ENCODE measurements at regions not wholly inside any gene's neighbourhood (a gene's known extent, or its start where the extent isn't known, plus 50 kb on each side); places are given as distances from the start of the nearest gene placed in this dataset.
"Not testable (repeated sequence)": the region's sequence is repeated elsewhere in the genome, so short reads cannot be mapped to it uniquely, and the experiment has no call there.

- H3K36me3 Mint-ChIP-seq (ENCODE audit: low read depth) = no peaks in the 10 kb centered on the region
- intact Hi-C loops (cut with micrococcal nuclease) = no loop called here
- peaks cover 42% of the 10 kb centered on the region for H3K9me3 Mint-ChIP-seq
- no peak overlapping the region for H3K27ac Mint-ChIP-seq
- no peaks in the 10 kb centered on the region for H3K4me1 Mint-ChIP-seq (ENCODE audit: low read depth)
- no peak overlapping the region for H3K4me3 Mint-ChIP-seq
- H3K27me3 Mint-ChIP-seq = no peaks in the 10 kb centered on the region
These were observed 442.1 kb upstream of the EYS start for GRCh38 chr6:66149132-66149531.

DNA sequence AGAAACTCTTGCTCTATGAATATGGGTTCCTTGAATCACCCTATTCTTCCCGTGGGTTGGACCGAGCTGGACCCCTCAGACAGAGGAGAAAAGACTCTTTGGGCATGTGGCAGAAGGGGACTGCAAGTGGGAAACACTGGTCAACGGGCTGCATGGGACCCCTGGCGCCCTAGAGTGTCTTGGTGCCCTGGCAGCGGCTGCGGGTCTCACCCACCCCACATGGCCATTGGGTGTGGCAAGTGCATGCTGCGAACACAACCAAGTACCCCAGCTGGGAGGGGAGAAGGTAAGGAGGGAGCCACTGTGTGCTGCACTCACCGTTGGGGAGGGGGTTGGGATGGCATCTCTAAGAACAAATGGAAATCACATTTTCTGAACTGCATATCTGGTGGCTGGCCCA, 438.8 kb upstream of the EYS start:
- no peak overlapping the region for H3K4me3 Mint-ChIP-seq
- no peaks in the 10 kb centered on the region for H3K27me3 Mint-ChIP-seq
- H3K27ac Mint-ChIP-seq = no peak overlapping the region
- H3K4me1 Mint-ChIP-seq (ENCODE audit: low read depth) = no peaks in the 10 kb centered on the region
- intact Hi-C loops (cut with micrococcal nuclease) = no loop called here
- peaks cover 33% of the 10 kb centered on the region for H3K9me3 Mint-ChIP-seq
- H3K36me3 Mint-ChIP-seq (ENCODE audit: low read depth) = no peaks in the 10 kb centered on the region

DNA sequence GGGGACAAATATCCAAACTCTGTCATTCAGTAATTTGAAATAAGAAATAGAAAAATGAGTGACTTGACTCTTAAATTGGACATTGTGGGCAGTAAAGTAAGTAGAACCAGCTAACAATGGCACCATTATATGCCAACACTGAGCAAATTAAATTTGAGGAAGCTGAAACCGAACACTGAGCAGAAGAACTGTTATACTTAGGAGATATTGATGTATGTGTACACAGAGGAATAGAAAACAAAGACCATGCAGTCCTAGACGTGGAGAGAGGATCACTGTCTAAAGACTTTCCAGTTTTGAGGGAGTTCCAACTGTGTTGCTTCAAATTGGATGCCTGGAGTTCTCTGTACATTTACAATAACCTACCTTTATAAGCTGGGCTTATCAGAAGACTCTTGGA, 427.0 kb upstream of the EYS start:
- no peaks in the 10 kb centered on the region for H3K4me1 Mint-ChIP-seq (ENCODE audit: low read depth)
- H3K27me3 Mint-ChIP-seq = no peaks in the 10 kb centered on the region
- H3K27ac Mint-ChIP-seq = no peak overlapping the region
- peaks cover 39% of the 10 kb centered on the region for H3K9me3 Mint-ChIP-seq
- H3K36me3 Mint-ChIP-seq (ENCODE audit: low read depth) = no peaks in the 10 kb centered on the region
- H3K4me3 Mint-ChIP-seq = no peak overlapping the region
- intact Hi-C loops (cut with micrococcal nuclease) = no loop called here

GRCh38 chr6:66128656-66129055, 421.6 kb upstream of the EYS start:
- no peak overlapping the region for H3K27ac Mint-ChIP-seq
- no peaks in the 10 kb centered on the region for H3K4me1 Mint-ChIP-seq (ENCODE audit: low read depth)
- no peaks in the 10 kb centered on the region for H3K27me3 Mint-ChIP-seq

DNA sequence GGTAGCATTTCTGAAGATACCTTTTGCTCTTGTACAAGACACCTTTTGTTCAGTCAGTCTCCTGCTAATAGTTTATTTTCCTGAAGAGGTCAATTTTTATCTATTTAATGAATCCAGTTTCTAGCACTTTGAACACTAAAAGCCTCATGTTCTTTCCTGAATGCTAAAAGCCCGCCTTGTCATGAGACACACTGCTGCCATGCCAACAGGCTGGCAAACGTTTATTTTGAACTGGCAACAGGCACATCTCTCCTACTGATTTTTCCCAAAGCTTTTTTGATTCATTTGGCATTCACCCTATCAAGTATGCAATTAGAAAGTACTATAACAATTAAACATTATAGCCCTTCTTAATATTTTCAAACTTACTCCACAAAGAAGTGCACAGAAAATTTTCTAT, 421.2 kb upstream of the EYS start:
- Mint-ChIP-seq H3K36me3 (ENCODE audit: low read depth) (no peaks in the 10 kb centered on the region), H3K9me3 (peaks cover 41% of the 10 kb centered on the region), H3K27ac (no peak overlapping the region), H3K4me1 (ENCODE audit: low read depth) (no peaks in the 10 kb centered on the region), H3K27me3 (no peaks in the 10 kb centered on the region), H3K4me3 (no peak overlapping the region)
- intact Hi-C loops (cut with micrococcal nuclease) = no loop called here

More at GRCh38 chr6:66128656-66129055, 421.6 kb upstream of the EYS start:
- Mint-ChIP-seq H3K36me3 (ENCODE audit: low read depth) (no peaks in the 10 kb centered on the region), H3K9me3 (peaks cover 44% of the 10 kb centered on the region), H3K4me3 (no peak overlapping the region)
- intact Hi-C loops (cut with micrococcal nuclease) = no loop called here

DNA sequence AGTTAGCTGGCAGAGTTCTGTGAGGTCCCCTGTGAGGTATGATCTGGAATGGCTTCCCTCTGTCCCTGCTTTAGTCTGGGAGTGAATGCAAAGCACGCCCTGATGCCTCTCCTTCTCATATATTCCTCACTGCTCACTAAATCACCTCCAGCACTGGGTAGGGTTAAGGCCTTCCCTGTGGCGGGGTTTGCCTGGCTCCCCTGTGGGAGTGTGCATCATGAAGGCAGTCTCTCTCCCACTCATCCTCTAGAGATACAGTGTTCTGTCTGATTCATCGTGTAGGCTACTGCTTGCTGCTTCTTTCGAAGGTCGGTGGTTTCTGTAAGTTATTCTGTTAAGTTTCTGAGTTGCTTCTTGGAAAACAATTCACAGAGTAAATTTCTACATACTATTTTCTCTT, 420.0 kb upstream of the EYS start:
- H3K27ac Mint-ChIP-seq = no peak overlapping the region
- H3K9me3 Mint-ChIP-seq = peaks cover 50% of the 10 kb centered on the region
- no peak overlapping the region for H3K4me3 Mint-ChIP-seq
- no peaks in the 10 kb centered on the region for H3K4me1 Mint-ChIP-seq (ENCODE audit: low read depth)
- H3K27me3 Mint-ChIP-seq = no peaks in the 10 kb centered on the region
- intact Hi-C loops (cut with micrococcal nuclease) = no loop called here
- H3K36me3 Mint-ChIP-seq (ENCODE audit: low read depth) = no peaks in the 10 kb centered on the region

GRCh38 chr6:66126358-66126757, 419.3 kb upstream of the EYS start:
- Mint-ChIP-seq H3K4me1 (ENCODE audit: low read depth) (no peaks in the 10 kb centered on the region), H3K9me3 (peaks cover 50% of the 10 kb centered on the region), H3K27me3 (no peaks in the 10 kb centered on the region), H3K4me3 (no peak overlapping the region), H3K36me3 (ENCODE audit: low read depth) (no peaks in the 10 kb centered on the region), H3K27ac (no peak overlapping the region)
- intact Hi-C loops (cut with micrococcal nuclease) = no loop called here

DNA sequence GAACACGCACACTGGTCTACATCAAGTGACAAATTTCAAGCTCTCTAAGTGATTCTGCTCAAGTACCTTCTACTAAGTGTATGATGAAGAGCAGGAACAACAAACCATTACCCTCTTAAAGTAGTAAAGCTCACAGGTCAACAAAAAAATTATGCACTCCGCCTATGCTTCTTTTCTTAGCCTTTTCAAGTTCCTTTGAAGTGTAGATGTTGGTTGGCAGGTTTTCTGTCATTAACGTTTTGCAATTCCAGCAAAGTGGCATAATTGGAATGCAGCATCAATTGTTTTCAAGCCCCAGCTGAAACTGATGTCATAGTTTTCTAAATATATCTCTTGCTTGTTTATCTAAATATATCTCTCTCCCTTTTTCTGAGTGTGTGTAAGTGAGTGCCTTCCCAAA, 396.9 kb upstream of the EYS start:
- H3K4me1 Mint-ChIP-seq (ENCODE audit: low read depth) = no peaks in the 10 kb centered on the region
- H3K27ac Mint-ChIP-seq = no peak overlapping the region
- no peaks in the 10 kb centered on the region for H3K36me3 Mint-ChIP-seq (ENCODE audit: low read depth)
- H3K4me3 Mint-ChIP-seq = no peak overlapping the region
- intact Hi-C loops (cut with micrococcal nuclease) = no loop called here
- no peaks in the 10 kb centered on the region for H3K27me3 Mint-ChIP-seq
- H3K9me3 Mint-ChIP-seq = peaks cover 51% of the 10 kb centered on the region

DNA sequence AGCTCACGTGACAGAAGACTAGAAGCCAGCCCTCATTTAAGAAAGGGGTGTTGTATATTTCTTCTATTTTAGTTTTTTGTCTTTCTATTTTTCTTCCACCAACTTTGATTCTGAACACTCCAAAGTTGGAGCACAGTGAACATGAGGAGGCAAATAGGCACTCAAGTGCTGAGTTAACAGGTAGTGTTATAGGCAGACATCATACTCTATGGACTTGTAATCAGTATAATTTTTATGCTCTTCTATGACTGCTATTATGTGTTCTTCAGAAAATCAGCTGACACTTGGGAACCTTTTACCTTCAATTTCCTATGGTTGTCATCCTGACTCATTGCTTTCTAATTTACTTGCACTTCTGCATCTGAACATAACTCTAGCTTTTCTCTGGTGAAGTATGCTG, 396.3 kb upstream of the EYS start:
- intact Hi-C loops (cut with micrococcal nuclease) = no loop called here
- peaks cover 49% of the 10 kb centered on the region for H3K9me3 Mint-ChIP-seq
- H3K36me3 Mint-ChIP-seq (ENCODE audit: low read depth) = no peaks in the 10 kb centered on the region
- no peaks in the 10 kb centered on the region for H3K4me1 Mint-ChIP-seq (ENCODE audit: low read depth)
- H3K27me3 Mint-ChIP-seq = no peaks in the 10 kb centered on the region
- H3K27ac Mint-ChIP-seq = no peak overlapping the region
- no peak overlapping the region for H3K4me3 Mint-ChIP-seq

GRCh38 chr6:66096679-66097078, 389.7 kb upstream of the EYS start:
- Mint-ChIP-seq H3K9me3 (peaks cover 50% of the 10 kb centered on the region), H3K36me3 (ENCODE audit: low read depth) (no peaks in the 10 kb centered on the region), H3K4me3 (no peak overlapping the region), H3K4me1 (ENCODE audit: low read depth) (no peaks in the 10 kb centered on the region), H3K27me3 (no peaks in the 10 kb centered on the region), H3K27ac (no peak overlapping the region)
- intact Hi-C loops (cut with micrococcal nuclease) = no loop called here

DNA sequence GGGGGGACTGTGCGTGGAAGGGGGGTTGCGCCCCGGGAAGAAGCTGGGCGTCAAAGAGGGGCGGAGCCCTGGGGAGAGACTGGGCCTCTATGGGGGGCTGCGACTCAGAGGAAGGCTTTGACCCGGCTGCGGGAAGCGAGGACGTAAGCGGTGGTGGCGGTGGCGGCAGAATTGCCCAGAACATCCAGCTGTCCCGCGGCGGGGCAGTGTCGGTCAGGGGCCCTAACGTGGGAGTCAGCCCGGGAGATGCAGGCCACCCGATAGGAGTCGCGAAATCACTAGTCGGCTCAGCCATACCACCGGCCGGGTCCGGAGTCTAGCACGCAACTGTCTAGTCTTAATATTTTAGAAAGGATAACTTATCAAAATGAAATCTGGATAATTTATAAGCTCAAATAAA, 387.6 kb upstream of the EYS start:
- Mint-ChIP-seq H3K9me3 (peaks cover 37% of the 10 kb centered on the region), H3K4me3 (no peak overlapping the region), H3K4me1 (ENCODE audit: low read depth) (no peaks in the 10 kb centered on the region), H3K27ac (no peak overlapping the region), H3K36me3 (ENCODE audit: low read depth) (no peaks in the 10 kb centered on the region), H3K27me3 (no peaks in the 10 kb centered on the region)
- intact Hi-C loops (cut with micrococcal nuclease) = no loop called here

GRCh38 chr6:66092306-66092705, 385.3 kb upstream of the EYS start:
- H3K27me3 Mint-ChIP-seq; intact Hi-C loops (cut with micrococcal nuclease); H3K27ac Mint-ChIP-seq; H3K36me3 Mint-ChIP-seq (ENCODE audit: low read depth); H3K4me1 Mint-ChIP-seq (ENCODE audit: low read depth); H3K4me3 Mint-ChIP-seq: not testable (repeated sequence)
- H3K9me3 Mint-ChIP-seq = peaks cover 45% of the 10 kb centered on the region

DNA sequence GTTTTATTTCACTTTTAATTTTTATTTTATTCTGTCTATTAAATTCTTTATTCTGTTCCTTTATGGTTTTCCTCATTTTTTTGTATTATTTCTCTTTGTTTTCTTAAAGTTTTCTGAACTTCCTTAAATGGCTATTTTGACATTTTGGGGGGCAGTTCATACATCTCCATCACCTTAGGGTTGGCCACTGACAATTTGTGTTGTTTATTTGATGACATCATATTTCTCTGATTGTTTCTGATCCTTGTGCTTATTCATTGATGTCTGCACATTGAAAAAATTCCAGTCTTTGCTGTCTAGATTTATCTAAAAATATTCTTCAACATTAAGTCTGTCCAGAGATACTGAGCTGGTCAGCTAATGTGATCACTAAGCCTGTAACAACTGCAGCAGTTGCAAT, 379.5 kb upstream of the EYS start:
- H3K4me1 Mint-ChIP-seq (ENCODE audit: low read depth) = no peaks in the 10 kb centered on the region
- peaks cover 77% of the 10 kb centered on the region for H3K9me3 Mint-ChIP-seq
- H3K4me3 Mint-ChIP-seq = no peak overlapping the region
- no peak overlapping the region for H3K27ac Mint-ChIP-seq
- no peaks in the 10 kb centered on the region for H3K36me3 Mint-ChIP-seq (ENCODE audit: low read depth)
- H3K27me3 Mint-ChIP-seq = no peaks in the 10 kb centered on the region
- intact Hi-C loops (cut with micrococcal nuclease) = no loop called here

GRCh38 chr6:66082914-66083313, 375.9 kb upstream of the EYS start:
- peaks cover 72% of the 10 kb centered on the region for H3K9me3 Mint-ChIP-seq
- H3K4me3 Mint-ChIP-seq = no peak overlapping the region
- H3K27me3 Mint-ChIP-seq = no peaks in the 10 kb centered on the region
- H3K27ac Mint-ChIP-seq = no peak overlapping the region
- no peaks in the 10 kb centered on the region for H3K36me3 Mint-ChIP-seq (ENCODE audit: low read depth)
- H3K4me1 Mint-ChIP-seq (ENCODE audit: low read depth) = no peaks in the 10 kb centered on the region
- intact Hi-C loops (cut with micrococcal nuclease) = no loop called here

DNA sequence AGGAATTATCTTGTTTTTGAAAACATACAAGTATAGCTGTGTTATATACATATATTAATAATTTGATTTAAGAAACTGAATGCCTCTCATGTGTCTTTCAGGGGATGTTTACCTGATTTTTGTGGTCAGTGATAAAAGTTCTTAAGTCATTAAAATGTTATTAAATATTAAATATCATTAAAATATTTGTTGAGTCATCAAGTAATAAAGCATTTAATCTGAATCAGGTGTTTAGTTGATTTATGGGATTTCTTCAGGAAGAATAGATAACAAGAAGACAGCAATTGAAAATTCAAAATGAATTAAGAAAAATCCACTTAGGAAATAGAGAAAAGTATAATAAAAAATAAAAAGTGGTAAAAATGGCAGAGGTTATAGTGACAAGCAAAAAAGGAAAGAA, 361.9 kb upstream of the EYS start:
- H3K27ac Mint-ChIP-seq = no peak overlapping the region
- intact Hi-C loops (cut with micrococcal nuclease) = no loop called here

GRCh38 chr6:66068033-66068432, 361.0 kb upstream of the EYS start:
- intact Hi-C loops (cut with micrococcal nuclease) = no loop called here
- no peaks in the 10 kb centered on the region for H3K4me1 Mint-ChIP-seq (ENCODE audit: low read depth)
- peaks cover 21% of the 10 kb centered on the region for H3K9me3 Mint-ChIP-seq

More for the DNA sequence above, 361.9 kb upstream of the EYS start:
- no peak overlapping the region for H3K4me3 Mint-ChIP-seq
- H3K36me3 Mint-ChIP-seq (ENCODE audit: low read depth) = no peaks in the 10 kb centered on the region
- peaks cover 23% of the 10 kb centered on the region for H3K9me3 Mint-ChIP-seq
- no peaks in the 10 kb centered on the region for H3K27me3 Mint-ChIP-seq
- H3K4me1 Mint-ChIP-seq (ENCODE audit: low read depth) = no peaks in the 10 kb centered on the region

More at GRCh38 chr6:66068033-66068432, 361.0 kb upstream of the EYS start:
- no peaks in the 10 kb centered on the region for H3K27me3 Mint-ChIP-seq
- H3K36me3 Mint-ChIP-seq (ENCODE audit: low read depth) = no peaks in the 10 kb centered on the region
- H3K27ac Mint-ChIP-seq = no peak overlapping the region
- no peak overlapping the region for H3K4me3 Mint-ChIP-seq
